GM18520 (cell line): ENCODE measurements at regions not wholly inside any gene's neighbourhood (a gene's known extent, or its start where the extent isn't known, plus 50 kb on each side); places are given as distances from the start of the nearest gene placed in this dataset.
"Not testable (repeated sequence)": the region's sequence is repeated elsewhere in the genome, so short reads cannot be mapped to it uniquely, and the experiment has no call there.

Source experiments
- ATAC-seq: cut with Tn5 transposase; IDR thresholded peaks from one replicate; pipeline ENCODE4 v1.9.1; 2021; ENCODE audit not compliant: unreplicated experiment

- ATAC-seq, result no peak
These were observed 682.3 kb upstream of the IGFBP3 start for GRCh38 chr7:46603296-46603752.

- no peak for ATAC-seq
These were observed 679.3 kb upstream of the IGFBP3 start for GRCh38 chr7:46600340-46600739.

- not testable (repeated sequence) for ATAC-seq
These were observed 673.8 kb upstream of the IGFBP3 start for GRCh38 chr7:46594831-46595230.

GRCh38 chr7:46590918-46591905 is 670.1 kb upstream of the IGFBP3 start:
- ATAC-seq, result not testable (repeated sequence)

GRCh38 chr7:46589286-46589685 is 668.2 kb upstream of the IGFBP3 start:
- no peak for ATAC-seq

- no peak for ATAC-seq
These were observed 665.3 kb upstream of the IGFBP3 start for GRCh38 chr7:46586406-46586805.

GRCh38 chr7:46583656-46584055 is 662.6 kb upstream of the IGFBP3 start:
- no peak for ATAC-seq

- no peak for ATAC-seq
These were observed 660.2 kb upstream of the IGFBP3 start for GRCh38 chr7:46581268-46581667.

GRCh38 chr7:46580766-46581165 is 659.7 kb upstream of the IGFBP3 start:
- no peak for ATAC-seq

GRCh38 chr7:46577394-46577793 is 656.3 kb upstream of the IGFBP3 start:
- no peak for ATAC-seq

GRCh38 chr7:46576950-46577349 is 655.9 kb upstream of the IGFBP3 start:
- ATAC-seq, result no peak

- ATAC-seq, result no peak
These were observed 651.6 kb upstream of the IGFBP3 start for GRCh38 chr7:46572691-46573090.

GRCh38 chr7:46571996-46572395 is 650.9 kb upstream of the IGFBP3 start:
- ATAC-seq, result no peak

- ATAC-seq, result no peak
These were observed 648.0 kb upstream of the IGFBP3 start for GRCh38 chr7:46569133-46569465.

GRCh38 chr7:46568420-46569132 is 647.5 kb upstream of the IGFBP3 start:
- ATAC-seq, result no peak

GRCh38 chr7:46567858-46568257 is 646.8 kb upstream of the IGFBP3 start:
- no peak for ATAC-seq

- ATAC-seq, result no peak
These were observed 645.2 kb upstream of the IGFBP3 start for GRCh38 chr7:46566097-46566774.

- ATAC-seq, result no peak
These were observed 644.4 kb upstream of the IGFBP3 start for GRCh38 chr7:46565253-46566096.

- no peak for ATAC-seq
These were observed 638.2 kb upstream of the IGFBP3 start for GRCh38 chr7:46559194-46559832.
